ENCODE measurements at regions not wholly inside any gene's neighbourhood (a gene's known extent, or its start where the extent isn't known, plus 50 kb on each side); places are given as distances from the start of the nearest gene placed in this dataset.

DNA sequence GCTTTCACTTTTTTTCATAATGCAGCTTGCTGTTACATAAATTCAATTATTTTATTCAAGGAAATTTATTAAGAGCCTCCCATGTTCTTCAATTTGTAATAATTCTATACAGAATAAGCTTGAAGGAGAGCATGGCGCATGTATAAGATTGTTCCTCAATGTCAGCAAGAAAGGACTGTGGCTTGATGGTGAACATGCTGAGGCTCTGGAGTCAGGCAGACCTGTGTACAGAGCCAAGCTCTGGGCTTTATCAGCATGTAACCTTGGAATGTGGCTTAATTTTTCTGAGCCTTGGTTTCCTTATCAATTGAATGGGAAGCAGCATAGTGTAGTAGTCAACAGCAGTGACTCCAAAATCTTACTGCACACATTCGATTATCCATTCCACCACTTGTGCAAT is 92.4 kb downstream of the JRKL start:
- DNase-seq, result no peak
- H3K4me2 ChIP-seq, result no peak overlapping the region
- no peak overlapping the region for H3K4me3 ChIP-seq (ENCODE audit: low read depth in 2 of 2, low read length in 1 of 2)
- ChIA-PET CTCF (interaction anchor here (0.7 to 4.5 kb wide), 4 partner anchors 16 to 974 kb away, joined by 3 to 23 read pairs (median 3); no protein-coding TSS in a partner anchor), POLR2A (no interaction called here)
- H3F3A ChIP-seq (replicated peaks; ENCODE audit: insufficient read depth), result no peaks in the 10 kb centered on the region
- H3K36me3 ChIP-seq (replicated peaks in 1 of 2; ENCODE audit: control insufficient read depth in 1 of 2, insufficient read depth in 2 of 2, low read length in 1 of 2), result no peaks in the 10 kb centered on the region
- 52% methylated on average over 2 of the region's 2 CpGs for WGBS (ENCODE audit: low lambda C conversion rate)
- no peak overlapping the region for H2AFZ ChIP-seq (ENCODE audit: low read depth)
- TF ChIP-seq TCF12 (IDR thresholded peaks at IDR 0.05) (no peak), RXRA (IDR thresholded peaks at IDR 0.05; ENCODE audit: borderline replicate concordance, low read depth) (no peak), NFIC (IDR thresholded peaks at IDR 0.05; ENCODE audit: borderline replicate concordance) (no peak), ELF1 (IDR thresholded peaks at IDR 0.05) (no peak)
- H3K27me3 ChIP-seq (ENCODE audit: insufficient read depth), result no peaks in the 10 kb centered on the region
- H3K27ac ChIP-seq (ENCODE audit: low read depth in 2 of 2, low read length in 1 of 2), result no peak overlapping the region
- H3K9me2 ChIP-seq, result no peaks in the 10 kb centered on the region
- no peak overlapping the region for H3K9ac ChIP-seq
- H3K4me1 ChIP-seq (ENCODE audit: control insufficient read depth in 1 of 2, insufficient read depth in 2 of 2, low read depth in 1 of 2, low read length in 1 of 2), result no peaks in the 10 kb centered on the region; a peak in 1 of 4 replicates
- H4K20me1 ChIP-seq (ENCODE audit: insufficient read depth), result no peaks in the 10 kb centered on the region
- no peaks in the 10 kb centered on the region for H3K79me2 ChIP-seq (ENCODE audit: insufficient read depth)
- no peaks in the 10 kb centered on the region for H3K9me3 ChIP-seq

DNA sequence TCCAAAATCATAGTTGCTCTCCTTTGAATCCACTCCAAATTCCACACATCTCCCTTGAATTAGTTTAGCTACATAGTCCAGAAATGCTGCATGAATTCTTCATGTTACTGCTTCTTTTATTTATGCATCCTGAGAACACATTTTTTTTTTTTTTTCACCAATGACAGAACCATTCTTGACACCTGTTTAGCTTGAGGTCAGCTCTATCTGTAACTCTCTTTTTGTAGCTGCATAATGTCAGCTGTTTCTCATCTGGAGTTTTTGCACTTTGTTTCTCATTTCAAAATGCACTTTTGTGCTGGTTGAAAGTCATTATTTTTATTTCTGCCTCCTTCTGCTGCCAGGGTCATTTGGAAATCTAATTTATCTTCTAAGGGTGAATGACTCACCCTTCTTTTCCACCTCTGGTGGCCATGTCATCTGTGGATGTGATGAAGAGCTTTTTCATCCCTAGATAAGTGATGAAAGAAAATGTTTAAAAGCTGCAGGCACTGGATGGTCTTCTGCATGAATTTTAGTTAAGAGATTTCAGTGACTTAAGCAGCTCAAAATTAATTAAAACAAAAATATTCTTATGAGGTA is 93.7 kb downstream of the JRKL start:
- no peak overlapping the region for H2AFZ ChIP-seq (ENCODE audit: low read depth)
- no peak overlapping the region for H3K27ac ChIP-seq (ENCODE audit: low read depth in 2 of 2, low read length in 1 of 2)
- H3K9me2 ChIP-seq, result no peaks in the 10 kb centered on the region
- H3K9me3 ChIP-seq, result no peaks in the 10 kb centered on the region
- TF ChIP-seq ELF1 (IDR thresholded peaks at IDR 0.05) (no peak), TCF12 (IDR thresholded peaks at IDR 0.05) (no peak), RAD21 (IDR thresholded peaks at IDR 0.05; ENCODE audit: low read length) (no peak), NFIC (IDR thresholded peaks at IDR 0.05; ENCODE audit: borderline replicate concordance) (no peak), POLR2AphosphoS5 (IDR thresholded peaks at IDR 0.05; ENCODE audit: low read depth, low read length) (no peak)
- TF ChIP-seq, protein P1, sequence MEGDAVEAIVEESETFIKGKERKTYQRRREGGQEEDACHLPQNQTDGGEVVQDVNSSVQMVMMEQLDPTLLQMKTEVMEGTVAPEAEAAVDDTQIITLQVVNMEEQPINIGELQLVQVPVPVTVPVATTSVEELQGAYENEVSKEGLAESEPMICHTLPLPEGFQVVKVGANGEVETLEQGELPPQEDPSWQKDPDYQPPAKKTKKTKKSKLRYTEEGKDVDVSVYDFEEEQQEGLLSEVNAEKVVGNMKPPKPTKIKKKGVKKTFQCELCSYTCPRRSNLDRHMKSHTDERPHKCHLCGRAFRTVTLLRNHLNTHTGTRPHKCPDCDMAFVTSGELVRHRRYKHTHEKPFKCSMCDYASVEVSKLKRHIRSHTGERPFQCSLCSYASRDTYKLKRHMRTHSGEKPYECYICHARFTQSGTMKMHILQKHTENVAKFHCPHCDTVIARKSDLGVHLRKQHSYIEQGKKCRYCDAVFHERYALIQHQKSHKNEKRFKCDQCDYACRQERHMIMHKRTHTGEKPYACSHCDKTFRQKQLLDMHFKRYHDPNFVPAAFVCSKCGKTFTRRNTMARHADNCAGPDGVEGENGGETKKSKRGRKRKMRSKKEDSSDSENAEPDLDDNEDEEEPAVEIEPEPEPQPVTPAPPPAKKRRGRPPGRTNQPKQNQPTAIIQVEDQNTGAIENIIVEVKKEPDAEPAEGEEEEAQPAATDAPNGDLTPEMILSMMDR (IDR thresholded peaks at IDR 0.05), result no peak
- TF ChIP-seq, protein P2, sequence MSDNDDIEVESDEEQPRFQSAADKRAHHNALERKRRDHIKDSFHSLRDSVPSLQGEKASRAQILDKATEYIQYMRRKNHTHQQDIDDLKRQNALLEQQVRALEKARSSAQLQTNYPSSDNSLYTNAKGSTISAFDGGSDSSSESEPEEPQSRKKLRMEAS (IDR thresholded peaks at IDR 0.05; ENCODE audit: low read depth), result no peak
- no peaks in the 10 kb centered on the region; a peak in 1 of 4 replicates for H3K4me1 ChIP-seq (ENCODE audit: control insufficient read depth in 1 of 2, insufficient read depth in 2 of 2, low read depth in 1 of 2, low read length in 1 of 2)
- POLR2A ChIA-PET, result no interaction called here
- no peak overlapping the region for H3K4me3 ChIP-seq (ENCODE audit: low read depth in 2 of 2, low read length in 1 of 2)
- H4K20me1 ChIP-seq (ENCODE audit: insufficient read depth), result no peaks in the 10 kb centered on the region
- DNase-seq, result no peak
- CTCF ChIA-PET, result interaction anchor here (0.8 to 2.4 kb wide), 3 partner anchors 14 to 658 kb away, joined by 3 to 13 read pairs (median 3); no protein-coding TSS in a partner anchor
- no peak overlapping the region for H3K4me2 ChIP-seq
- H3K36me3 ChIP-seq (replicated peaks in 1 of 2; ENCODE audit: control insufficient read depth in 1 of 2, insufficient read depth in 2 of 2, low read length in 1 of 2), result no peaks in the 10 kb centered on the region
- no peaks in the 10 kb centered on the region for H3K79me2 ChIP-seq (ENCODE audit: insufficient read depth)
- no peak overlapping the region for H3K9ac ChIP-seq
- H3F3A ChIP-seq (replicated peaks; ENCODE audit: insufficient read depth), result no peaks in the 10 kb centered on the region
- no peaks in the 10 kb centered on the region for H3K27me3 ChIP-seq (ENCODE audit: insufficient read depth)

DNA sequence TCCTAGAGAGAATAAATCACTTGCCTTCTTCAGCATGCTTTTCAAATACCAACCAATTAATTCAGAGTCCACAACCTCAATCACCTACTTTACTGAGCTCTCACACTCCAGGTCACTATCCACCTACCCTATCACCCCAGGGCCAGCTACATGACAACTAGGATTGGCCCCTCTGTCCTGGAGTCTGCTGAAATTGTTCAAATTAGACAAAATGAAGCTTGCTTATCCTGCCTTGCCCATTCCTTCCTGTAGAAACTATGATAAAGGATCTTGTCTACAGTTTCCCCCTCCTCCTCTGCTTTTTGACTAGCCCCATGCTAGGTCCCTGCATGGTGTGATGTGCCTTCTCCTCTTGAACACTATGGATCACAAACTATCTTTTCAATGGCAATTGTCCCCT is 94.5 kb downstream of the JRKL start:
- POLR2A ChIA-PET, result no interaction called here

More for the DNA sequence above, 94.5 kb downstream of the JRKL start:
- Histone ChIP-seq H3K4me2 (no peak overlapping the region), H3K4me1 (ENCODE audit: control insufficient read depth in 1 of 2, insufficient read depth in 2 of 2, low read depth in 1 of 2, low read length in 1 of 2) (no peaks in the 10 kb centered on the region; a peak in 1 of 4 replicates), H3K79me2 (ENCODE audit: insufficient read depth) (no peaks in the 10 kb centered on the region), H3K9ac (no peak overlapping the region), H3K27ac (ENCODE audit: low read depth in 2 of 2, low read length in 1 of 2) (no peak overlapping the region), H3K9me2 (no peaks in the 10 kb centered on the region), H3K27me3 (ENCODE audit: insufficient read depth) (no peaks in the 10 kb centered on the region), H3K9me3 (no peaks in the 10 kb centered on the region), H3K4me3 (ENCODE audit: low read depth in 2 of 2, low read length in 1 of 2) (no peak overlapping the region), H4K20me1 (ENCODE audit: insufficient read depth) (no peaks in the 10 kb centered on the region), H2AFZ (ENCODE audit: low read depth) (no peak overlapping the region), H3K36me3 (replicated peaks in 1 of 2; ENCODE audit: control insufficient read depth in 1 of 2, insufficient read depth in 2 of 2, low read length in 1 of 2) (no peaks in the 10 kb centered on the region), H3F3A (replicated peaks; ENCODE audit: insufficient read depth) (no peaks in the 10 kb centered on the region)
- CTCF ChIA-PET, result interaction anchor here (0.8 to 2.4 kb wide), 2 partner anchors 20 to 657 kb away, joined by 3 to 13 read pairs; no protein-coding TSS in a partner anchor
- no peak for DNase-seq
- TF ChIP-seq RAD21 (IDR thresholded peaks at IDR 0.05; ENCODE audit: low read length) (no peak), JUND (IDR thresholded peaks at IDR 0.05) (no peak)
- TF ChIP-seq, protein P1 (IDR thresholded peaks at IDR 0.05), result no peak

All from SK-N-SH (cell line).